Endothelial cell of umbilical vein (primary cell): ENCODE measurements at regions not wholly inside any gene's neighbourhood (a gene's known extent, or its start where the extent isn't known, plus 50 kb on each side); places are given as distances from the start of the nearest gene placed in this dataset.

Experiments used
- BruUV-seq: library from RNA; stranded (reverse); fragments of 400-500 nt; replicated peaks from 2 replicates; lab custom pipeline; 2021; lab: Mats Ljungman, UMichigan
- CTCF ChIA-PET: fragments of 300-600, 350-600 bp; sonication (Branson Sonifier 250); formaldehyde crosslinking; loops from one replicate; lab custom pipeline; 2021; ENCODE audit warnings: antibody characterized with exemption, inconsistent platforms; lab: Charles Lee
- POLR2A ChIA-PET: fragments of 300-600, 350-600 bp; sonication (Branson Sonifier 250); formaldehyde crosslinking; loops from one replicate; lab custom pipeline; 2021; ENCODE audit warnings: antibody characterized with exemption, inconsistent platforms; lab: Charles Lee
- DNase-seq: peaks from one replicate; pipeline ENCODE4 v3.0.0-alpha.2; 2011; ENCODE audit warnings: low read depth, low spot score
- FAIRE-seq: peaks from 2 replicates; lab custom pipeline; 2011; peaks lifted over from hg19 to GRCh38; lab: Jason Lieb, UNC
- H2AFZ ChIP-seq: 2 replicates; pipeline ENCODE4 v1.6.0; 2012; ENCODE audit warnings: low read depth, low read length, control low read depth, inconsistent platforms
- H3K27ac ChIP-seq: 2 replicates; pipeline ENCODE4 v1.5.1; 2011; ENCODE audit warnings: low read depth, mild to moderate bottlenecking, control low read depth, low read length, moderate library complexity; ENCODE audit not compliant: insufficient read depth
- H3K27me3 ChIP-seq, 2 experiments: 2 replicates each; pipeline versions ENCODE4 v1.6.0 to v1.6.1; 2011; ENCODE audit warnings: low read length in 2 of 2, mixed read lengths in 1 of 2; ENCODE audit not compliant: control insufficient read depth in 2 of 2, insufficient read depth in 2 of 2
- H3K36me3 ChIP-seq, 2 experiments: 2 replicates in 1 of 2; 3 replicates in 1 of 2; pipeline ENCODE4 v1.5.1; 2011; ENCODE audit warnings: low read length in 2 of 2, mild to moderate bottlenecking in 1 of 2, moderate library complexity in 1 of 2; ENCODE audit not compliant: control insufficient read depth in 2 of 2, insufficient read depth in 2 of 2; ENCODE audit errors: extremely low read depth in 1 of 2
- H3K4me1 ChIP-seq: 3 replicates; pipeline ENCODE4 v1.5.1; 2011; ENCODE audit warnings: mild to moderate bottlenecking, low read length; ENCODE audit not compliant: control insufficient read depth, insufficient read depth; ENCODE audit errors: extremely low read depth
- H3K4me2 ChIP-seq: 2 replicates; pipeline ENCODE4 v1.6.1; 2011; ENCODE audit warnings: low read length, control low read depth, mixed read lengths; ENCODE audit not compliant: insufficient read depth
- H3K4me3 ChIP-seq, 3 experiments: fragments of 200-600 bp in 1 of 3; sonication (generic), shearing (Covaris generic) in 1 of 3; replicated peaks in 1 of 3; 2 replicates each; pipeline ENCODE4 v1.5.1; 2011 to 2016; ENCODE audit warnings: control low read depth in 3 of 3, low read length in 3 of 3, mild to moderate bottlenecking in 2 of 3, inconsistent platforms in 1 of 3, low read depth in 1 of 3, moderate library complexity in 1 of 3; ENCODE audit not compliant: insufficient read depth in 1 of 3
- H3K79me2 ChIP-seq: 2 replicates; pipeline ENCODE4 v1.6.0; 2012; ENCODE audit warnings: low read length, inconsistent platforms; ENCODE audit not compliant: control insufficient read depth, insufficient read depth
- H3K9ac ChIP-seq: replicated peaks from 2 replicates; pipeline ENCODE3; 2011; ENCODE audit warnings: low read length, control low read depth; ENCODE audit not compliant: insufficient read depth; ENCODE audit errors: extremely low read depth
- H3K9me1 ChIP-seq: replicated peaks from 3 replicates; pipeline ENCODE4 v1.6.0; 2011; ENCODE audit warnings: mild to moderate bottlenecking, low read length; ENCODE audit not compliant: control insufficient read depth, insufficient read depth; ENCODE audit errors: extremely low read depth
- H3K9me3 ChIP-seq: replicated peaks from 2 replicates; pipeline ENCODE4 v1.5.1; 2012; ENCODE audit warnings: low read length, inconsistent platforms; ENCODE audit not compliant: control insufficient read depth, insufficient read depth
- H4K20me1 ChIP-seq: replicated peaks from 2 replicates; pipeline ENCODE3; 2011; ENCODE audit warnings: mild to moderate bottlenecking, low read length; ENCODE audit not compliant: control insufficient read depth, insufficient read depth; ENCODE audit errors: extremely low read depth
- EZH2 ChIP-seq: IDR thresholded peaks from 2 replicates; pipeline ENCODE4 v1.6.1; 2012; ENCODE audit warnings: borderline replicate concordance, low read depth, mild to moderate bottlenecking, moderate library complexity, low read length, inconsistent platforms; ENCODE audit not compliant: severe bottlenecking
- GATA2 ChIP-seq: IDR thresholded peaks from 2 replicates; pipeline ENCODE4 v1.7.0; 2011; ENCODE audit warnings: low read depth, mild to moderate bottlenecking, moderate library complexity, mixed read lengths, low read length; ENCODE audit not compliant: insufficient read length, insufficient read depth
- JUN ChIP-seq: IDR thresholded peaks from 2 replicates; pipeline ENCODE4 v1.6.1; 2011; ENCODE audit warnings: borderline replicate concordance, low read depth; ENCODE audit not compliant: insufficient read length, insufficient read depth
- MAX ChIP-seq: IDR thresholded peaks from 2 replicates; pipeline ENCODE4 v1.6.1; 2011; ENCODE audit not compliant: insufficient read depth, insufficient read length
- MYC ChIP-seq: IDR thresholded peaks from one replicate; pipeline ENCODE4 v1.6.1; 2011; ENCODE audit warnings: mild to moderate bottlenecking, low read depth, low read length
- POLR2A ChIP-seq: IDR thresholded peaks from 2 replicates; pipeline ENCODE4 v1.6.1; 2012; ENCODE audit warnings: low read depth, mild to moderate bottlenecking, control low read depth, low read length
- POLR2AphosphoS5 ChIP-seq: IDR thresholded peaks from 2 replicates; pipeline ENCODE4 v1.6.1; 2012; ENCODE audit warnings: low read depth, mild to moderate bottlenecking, control low read depth, low read length, moderate library complexity; ENCODE audit not compliant: insufficient read depth
- dilution Hi-C: fragments of 300-500 bp; cut with MboI; formaldehyde crosslinking; loops from one replicate; pipeline ENCODE4 v1.15.0; 2019; ENCODE audit warnings: low sequenced_read_pairs; ENCODE audit not compliant: extremely low pct_ligation_motif_present
- intact Hi-C: fragments of 100-400 bp; cut with micrococcal nuclease; formaldehyde crosslinking; loops from one replicate; pipeline ENCODE4 v1.10.0; 2022
- TF ChIP-seq, protein P1 (sequence below), 2 donors: IDR thresholded peaks; 1 replicate in 1 of 2; 2 replicates in 1 of 2; pipeline ENCODE4 v1.5.1; 2011; ENCODE audit warnings: low read length in 2 of 2, mild to moderate bottlenecking in 2 of 2, moderate library complexity in 2 of 2, control low read depth in 1 of 2, inconsistent platforms in 1 of 2, low read depth in 1 of 2; ENCODE audit not compliant: insufficient read depth in 1 of 2; ENCODE audit errors: extremely low read depth in 1 of 2

GRCh38 chr2:6648596-6649247, 217.0 kb downstream of the CMPK2 start:
- no peak for TF ChIP-seq GATA2
- Histone ChIP-seq H2AFZ (no peak overlapping the region), H3K27me3 (no peaks in the 10 kb centered on the region), H3K4me2 (no peak overlapping the region), H3K4me1 (no peaks in the 10 kb centered on the region), H3K4me3 (no peak overlapping the region), H3K79me2 (no peaks in the 10 kb centered on the region), H3K27ac (no peak overlapping the region), H3K9me1 (no peaks in the 10 kb centered on the region), H3K9me3 (peaks cover 2% of the 10 kb centered on the region), H3K36me3 (no peaks in the 10 kb centered on the region), H3K9ac (no peak overlapping the region), H4K20me1 (no peaks in the 10 kb centered on the region)
- no peak for FAIRE-seq
- DNase-seq: no peak
- POLR2A ChIA-PET: no interaction called here
- dilution Hi-C loops: no loop called here
- CTCF ChIA-PET: no interaction called here
- BruUV-seq: no TSS peak
- intact Hi-C loops: no loop called here

- FAIRE-seq (no peak), DNase-seq (no peak)
- H3K36me3 ChIP-seq: no peaks in the 10 kb centered on the region
- H3K9me3 ChIP-seq: peaks cover 2% of the 10 kb centered on the region
- no peak overlapping the region for H3K4me3 ChIP-seq
- no peaks in the 10 kb centered on the region for H3K4me1 ChIP-seq
- ChIA-PET CTCF (no interaction called here), POLR2A (no interaction called here)
- H3K27ac ChIP-seq: no peak overlapping the region
- BruUV-seq: no TSS peak
- no peaks in the 10 kb centered on the region for H3K27me3 ChIP-seq
- no peaks in the 10 kb centered on the region for H3K9me1 ChIP-seq
- TF ChIP-seq POLR2A: no peak
- TF ChIP-seq, protein P1, sequence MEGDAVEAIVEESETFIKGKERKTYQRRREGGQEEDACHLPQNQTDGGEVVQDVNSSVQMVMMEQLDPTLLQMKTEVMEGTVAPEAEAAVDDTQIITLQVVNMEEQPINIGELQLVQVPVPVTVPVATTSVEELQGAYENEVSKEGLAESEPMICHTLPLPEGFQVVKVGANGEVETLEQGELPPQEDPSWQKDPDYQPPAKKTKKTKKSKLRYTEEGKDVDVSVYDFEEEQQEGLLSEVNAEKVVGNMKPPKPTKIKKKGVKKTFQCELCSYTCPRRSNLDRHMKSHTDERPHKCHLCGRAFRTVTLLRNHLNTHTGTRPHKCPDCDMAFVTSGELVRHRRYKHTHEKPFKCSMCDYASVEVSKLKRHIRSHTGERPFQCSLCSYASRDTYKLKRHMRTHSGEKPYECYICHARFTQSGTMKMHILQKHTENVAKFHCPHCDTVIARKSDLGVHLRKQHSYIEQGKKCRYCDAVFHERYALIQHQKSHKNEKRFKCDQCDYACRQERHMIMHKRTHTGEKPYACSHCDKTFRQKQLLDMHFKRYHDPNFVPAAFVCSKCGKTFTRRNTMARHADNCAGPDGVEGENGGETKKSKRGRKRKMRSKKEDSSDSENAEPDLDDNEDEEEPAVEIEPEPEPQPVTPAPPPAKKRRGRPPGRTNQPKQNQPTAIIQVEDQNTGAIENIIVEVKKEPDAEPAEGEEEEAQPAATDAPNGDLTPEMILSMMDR (IDR thresholded peaks at IDR 0.05; ENCODE audit: extremely low read depth in 1 of 2, insufficient read depth in 1 of 2, low read depth in 1 of 2, low read length in 2 of 2): no peak
- no peak for TF ChIP-seq POLR2AphosphoS5
- TF ChIP-seq JUN: no peak
- TF ChIP-seq MYC: no peak
- TF ChIP-seq GATA2: no peak
- no peak for TF ChIP-seq MAX
- no peak for TF ChIP-seq EZH2
- H4K20me1 ChIP-seq: no peaks in the 10 kb centered on the region
- H2AFZ ChIP-seq: no peak overlapping the region
- dilution Hi-C loops: no loop called here
- intact Hi-C loops: no loop called here
- no peaks in the 10 kb centered on the region for H3K79me2 ChIP-seq
- H3K9ac ChIP-seq: no peak overlapping the region
- no peak overlapping the region for H3K4me2 ChIP-seq
Observed at GRCh38 chr2:6650311-6650710, 215.4 kb downstream of the CMPK2 start.
